ENCODE measurements at regions not wholly inside any gene's neighbourhood (a gene's known extent, or its start where the extent isn't known, plus 50 kb on each side); places are given as distances from the start of the nearest gene placed in this dataset.
"Not testable (repeated sequence)": the region's sequence is repeated elsewhere in the genome, so short reads cannot be mapped to it uniquely, and the experiment has no call there.

- no peak for TF ChIP-seq PRDM15 (CRISPR knock-in tag; IDR thresholded peaks at IDR 0.05)
- TF ChIP-seq GRHL2 (CRISPR knock-in tag; IDR thresholded peaks at IDR 0.05; ENCODE audit: insufficient replicate concordance, severe bottlenecking), result no peak
Measured at GRCh38 chr11:50214376-50214775, 181.7 kb downstream of the OR4C45 start (continued).

DNA sequence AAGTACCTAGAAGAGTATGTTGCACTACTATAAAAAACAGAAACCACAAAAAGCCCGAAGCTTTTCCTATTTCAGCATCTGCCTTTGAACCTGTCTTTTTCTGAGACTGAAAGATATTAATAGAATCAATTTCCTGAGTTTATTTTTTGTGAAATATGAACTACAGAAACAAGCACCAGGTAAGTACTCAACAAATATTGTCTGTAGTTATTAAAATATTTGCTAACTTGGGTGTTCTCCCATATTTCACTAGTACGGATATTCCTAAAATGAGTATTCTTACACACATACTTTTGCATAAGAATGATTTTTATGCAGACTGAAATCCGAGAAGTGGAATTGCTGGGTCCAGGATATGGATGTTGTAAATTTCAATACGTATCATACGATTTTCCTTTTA, 188.0 kb downstream of the OR4C45 start:
- no peaks in the 10 kb centered on the region for H3K4me1 Mint-ChIP-seq
- TF ChIP-seq KAT7 (CRISPR knock-in tag; IDR thresholded peaks at IDR 0.05; ENCODE audit: borderline replicate concordance), result no peak
- TF ChIP-seq MXD4 (CRISPR knock-in tag; IDR thresholded peaks at IDR 0.05; ENCODE audit: borderline replicate concordance), result no peak
- TF ChIP-seq ZSCAN18 (CRISPR knock-in tag; IDR thresholded peaks at IDR 0.05), result no peak
- no peak for TF ChIP-seq ZNF232 (CRISPR knock-in tag; IDR thresholded peaks at IDR 0.05)
- no peak for TF ChIP-seq RORB (CRISPR knock-in tag; IDR thresholded peaks at IDR 0.05)
- no peak for TF ChIP-seq RELA (CRISPR knock-in tag; IDR thresholded peaks at IDR 0.05; ENCODE audit: borderline replicate concordance)
- no peak for TF ChIP-seq SMAD4 (CRISPR knock-in tag; IDR thresholded peaks at IDR 0.05)
- TF ChIP-seq ZBTB21 (CRISPR knock-in tag; IDR thresholded peaks at IDR 0.05; ENCODE audit: borderline replicate concordance), result no peak
- no peak for TF ChIP-seq NFE2L1 (CRISPR knock-in tag; IDR thresholded peaks at IDR 0.05)
- no peak for TF ChIP-seq ATF1 (CRISPR knock-in tag; IDR thresholded peaks at IDR 0.05)
- no peak for TF ChIP-seq TEAD4 (CRISPR knock-in tag; IDR thresholded peaks at IDR 0.05)
- no peak for TF ChIP-seq USF1 (CRISPR knock-in tag; IDR thresholded peaks at IDR 0.05)
- no peak for TF ChIP-seq ZNF423 (CRISPR knock-in tag; IDR thresholded peaks at IDR 0.05)
- no peak for TF ChIP-seq GRHL2 (CRISPR knock-in tag; IDR thresholded peaks at IDR 0.05; ENCODE audit: insufficient replicate concordance, severe bottlenecking)
- no peak for TF ChIP-seq HMGA2 (CRISPR knock-in tag; IDR thresholded peaks at IDR 0.05)
- no peak for TF ChIP-seq CBFB (CRISPR knock-in tag; IDR thresholded peaks at IDR 0.05; ENCODE audit: low read depth)
- TF ChIP-seq OVOL2 (CRISPR knock-in tag; IDR thresholded peaks at IDR 0.05; ENCODE audit: borderline replicate concordance), result no peak
- TF ChIP-seq, protein P1, sequence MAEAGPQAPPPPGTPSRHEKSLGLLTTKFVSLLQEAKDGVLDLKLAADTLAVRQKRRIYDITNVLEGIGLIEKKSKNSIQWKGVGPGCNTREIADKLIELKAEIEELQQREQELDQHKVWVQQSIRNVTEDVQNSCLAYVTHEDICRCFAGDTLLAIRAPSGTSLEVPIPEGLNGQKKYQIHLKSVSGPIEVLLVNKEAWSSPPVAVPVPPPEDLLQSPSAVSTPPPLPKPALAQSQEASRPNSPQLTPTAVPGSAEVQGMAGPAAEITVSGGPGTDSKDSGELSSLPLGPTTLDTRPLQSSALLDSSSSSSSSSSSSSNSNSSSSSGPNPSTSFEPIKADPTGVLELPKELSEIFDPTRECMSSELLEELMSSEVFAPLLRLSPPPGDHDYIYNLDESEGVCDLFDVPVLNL (CRISPR knock-in tag; IDR thresholded peaks at IDR 0.05; ENCODE audit: borderline replicate concordance, low read depth), result no peak
- no peak for TF ChIP-seq CTCF (IDR thresholded peaks at IDR 0.05)

DNA sequence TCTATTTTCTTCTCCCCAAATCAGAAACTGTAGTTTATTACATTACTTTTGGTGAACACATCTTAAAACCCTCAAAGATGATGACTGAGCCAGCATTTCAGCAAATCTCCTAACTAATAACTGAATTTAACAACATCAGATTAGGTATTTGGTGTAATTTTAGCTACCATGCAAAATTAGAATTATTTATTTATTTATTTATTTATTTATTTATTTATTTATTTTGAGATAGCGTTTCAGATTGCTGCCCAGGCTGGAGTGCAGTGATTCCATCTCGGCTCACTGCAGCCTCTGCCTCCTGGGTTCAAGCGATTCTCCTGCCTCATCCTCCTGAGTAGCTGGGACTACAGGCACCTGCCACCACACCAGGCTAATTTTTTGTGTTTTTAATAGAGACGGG, 205.7 kb downstream of the OR4C45 start:
- H3K4me3 Mint-ChIP-seq; H3K27ac Mint-ChIP-seq; H3K27me3 Mint-ChIP-seq (ENCODE audit: low read depth); DNase-seq (ENCODE audit: low spot score); ATAC-seq; POLR2A ChIA-PET; CTCF ChIA-PET; H3K4me1 Mint-ChIP-seq: not testable (repeated sequence)
- Mint-ChIP-seq H3K36me3 (peaks cover 47% of the 10 kb centered on the region), H3K9me3 (peaks cover 45% of the 10 kb centered on the region)

More for the DNA sequence above, 188.0 kb downstream of the OR4C45 start:
- Mint-ChIP-seq H3K36me3 (peaks cover 35% of the 10 kb centered on the region), H3K4me3 (no peak overlapping the region), H3K27ac (no peak overlapping the region), H3K27me3 (ENCODE audit: low read depth) (peaks cover 7% of the 10 kb centered on the region), H3K9me3 (peaks cover 44% of the 10 kb centered on the region)
- ATAC-seq, result no peak
- ChIA-PET POLR2A (no interaction called here), CTCF (no interaction called here)
- no peak for DNase-seq (ENCODE audit: low spot score)
